ENCODE measurements at regions not wholly inside any gene's neighbourhood (a gene's known extent, or its start where the extent isn't known, plus 50 kb on each side); places are given as distances from the start of the nearest gene placed in this dataset.

- ChIA-PET RAD21 (ENCODE audit: low non-redundant PET in 1 of 2, low total read pairs in 2 of 2, uncharacterized antibody in 2 of 2, unreplicated experiment in 2 of 2) (no interaction called here), CTCF (no interaction called here), POLR2A (no interaction called here)
- BruUV-seq (replicated peaks) = no TSS peak
- ATAC-seq = no peak
- H3K27ac ChIP-seq (ENCODE audit: low read depth, low read length) = no peak overlapping the region
- H3K79me2 ChIP-seq (ENCODE audit: insufficient read depth, low read length) = no peaks in the 10 kb centered on the region
- peaks cover 8% of the 10 kb centered on the region; the same call in 1 of the 2 replicates for H3K27me3 ChIP-seq (ENCODE audit: insufficient read depth, low read length)
- H4K20me1 ChIP-seq (ENCODE audit: insufficient read depth) = no peaks in the 10 kb centered on the region
- no peak overlapping the region for H3K4me2 ChIP-seq (ENCODE audit: low read length)
- H3K9me2 ChIP-seq (ENCODE audit: insufficient read depth) = no peaks in the 10 kb centered on the region
- no peaks in the 10 kb centered on the region for H3K36me3 ChIP-seq (ENCODE audit: control insufficient read depth in 1 of 2, insufficient read depth in 2 of 2, low read length in 2 of 2)
- no peaks in the 10 kb centered on the region for H3K9me3 ChIP-seq (ENCODE audit: control insufficient read depth in 1 of 2, insufficient read depth in 1 of 2, low read depth in 1 of 2, low read length in 2 of 2)
- intact Hi-C loops (cut with micrococcal nuclease) = no loop called here
- no peak overlapping the region for H2AFZ ChIP-seq (ENCODE audit: low read depth, low read length, poor library complexity, severe bottlenecking)
- no peak overlapping the region for H3K9ac ChIP-seq (ENCODE audit: low read length)
- H3K4me3 ChIP-seq (replicated peaks in 1 of 2; ENCODE audit: low read depth in 1 of 2, low read length in 2 of 2) = no peak overlapping the region
- no peak for TF ChIP-seq ZBTB33 (IDR thresholded peaks at IDR 0.05; ENCODE audit: extremely low read depth, insufficient replicate concordance, low read length)
- TF ChIP-seq SRF (IDR thresholded peaks at IDR 0.05; ENCODE audit: low read depth) = no peak
- no peak for TF ChIP-seq RAD21 (IDR thresholded peaks at IDR 0.05; ENCODE audit: low read depth)
- TF ChIP-seq CBX3 (IDR thresholded peaks at IDR 0.05; ENCODE audit: low read depth) = no peak
- no peak for TF ChIP-seq EGR1 (IDR thresholded peaks at IDR 0.05; ENCODE audit: low read depth)
- TF ChIP-seq, protein P1, sequence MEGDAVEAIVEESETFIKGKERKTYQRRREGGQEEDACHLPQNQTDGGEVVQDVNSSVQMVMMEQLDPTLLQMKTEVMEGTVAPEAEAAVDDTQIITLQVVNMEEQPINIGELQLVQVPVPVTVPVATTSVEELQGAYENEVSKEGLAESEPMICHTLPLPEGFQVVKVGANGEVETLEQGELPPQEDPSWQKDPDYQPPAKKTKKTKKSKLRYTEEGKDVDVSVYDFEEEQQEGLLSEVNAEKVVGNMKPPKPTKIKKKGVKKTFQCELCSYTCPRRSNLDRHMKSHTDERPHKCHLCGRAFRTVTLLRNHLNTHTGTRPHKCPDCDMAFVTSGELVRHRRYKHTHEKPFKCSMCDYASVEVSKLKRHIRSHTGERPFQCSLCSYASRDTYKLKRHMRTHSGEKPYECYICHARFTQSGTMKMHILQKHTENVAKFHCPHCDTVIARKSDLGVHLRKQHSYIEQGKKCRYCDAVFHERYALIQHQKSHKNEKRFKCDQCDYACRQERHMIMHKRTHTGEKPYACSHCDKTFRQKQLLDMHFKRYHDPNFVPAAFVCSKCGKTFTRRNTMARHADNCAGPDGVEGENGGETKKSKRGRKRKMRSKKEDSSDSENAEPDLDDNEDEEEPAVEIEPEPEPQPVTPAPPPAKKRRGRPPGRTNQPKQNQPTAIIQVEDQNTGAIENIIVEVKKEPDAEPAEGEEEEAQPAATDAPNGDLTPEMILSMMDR (IDR thresholded peaks at IDR 0.05 in 2 of 3, conservative IDR thresholded peaks at IDR 0.05 in 1 of 3; ENCODE audit: borderline replicate concordance in 1 of 3, insufficient read depth in 1 of 3, low read depth in 2 of 3, low read length in 2 of 3) = no peak
- no peak for TF ChIP-seq POLR2A (IDR thresholded peaks at IDR 0.05; ENCODE audit: borderline replicate concordance, extremely low read depth, insufficient read depth, insufficient read length)
- no peak for TF ChIP-seq MAX (IDR thresholded peaks at IDR 0.05)
- no peak for TF ChIP-seq SP1 (IDR thresholded peaks at IDR 0.05; ENCODE audit: low read depth)
- TF ChIP-seq EZH2 (IDR thresholded peaks at IDR 0.05) = no peak
- TF ChIP-seq, protein P2, sequence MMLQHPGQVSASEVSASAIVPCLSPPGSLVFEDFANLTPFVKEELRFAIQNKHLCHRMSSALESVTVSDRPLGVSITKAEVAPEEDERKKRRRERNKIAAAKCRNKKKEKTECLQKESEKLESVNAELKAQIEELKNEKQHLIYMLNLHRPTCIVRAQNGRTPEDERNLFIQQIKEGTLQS (IDR thresholded peaks at IDR 0.05) = no peak
- TF ChIP-seq POLR2AphosphoS5 (IDR thresholded peaks at IDR 0.05; ENCODE audit: low read depth, low read length) = no peak
- no peak for TF ChIP-seq ZFX (IDR thresholded peaks at IDR 0.05)
- no peak for TF ChIP-seq YY1 (IDR thresholded peaks at IDR 0.05; ENCODE audit: extremely low read depth, insufficient replicate concordance, low read depth, low read length)
- TF ChIP-seq SIN3A (IDR thresholded peaks at IDR 0.05; ENCODE audit: low read depth) = no peak
- no peak for TF ChIP-seq JUND (IDR thresholded peaks at IDR 0.05)
- no peak for TF ChIP-seq EZH2phosphoT487 (IDR thresholded peaks at IDR 0.05; ENCODE audit: borderline replicate concordance)
- no peak for TF ChIP-seq ZNF274 (IDR thresholded peaks at IDR 0.05; ENCODE audit: low read depth, low read length)
- TF ChIP-seq, protein P3, sequence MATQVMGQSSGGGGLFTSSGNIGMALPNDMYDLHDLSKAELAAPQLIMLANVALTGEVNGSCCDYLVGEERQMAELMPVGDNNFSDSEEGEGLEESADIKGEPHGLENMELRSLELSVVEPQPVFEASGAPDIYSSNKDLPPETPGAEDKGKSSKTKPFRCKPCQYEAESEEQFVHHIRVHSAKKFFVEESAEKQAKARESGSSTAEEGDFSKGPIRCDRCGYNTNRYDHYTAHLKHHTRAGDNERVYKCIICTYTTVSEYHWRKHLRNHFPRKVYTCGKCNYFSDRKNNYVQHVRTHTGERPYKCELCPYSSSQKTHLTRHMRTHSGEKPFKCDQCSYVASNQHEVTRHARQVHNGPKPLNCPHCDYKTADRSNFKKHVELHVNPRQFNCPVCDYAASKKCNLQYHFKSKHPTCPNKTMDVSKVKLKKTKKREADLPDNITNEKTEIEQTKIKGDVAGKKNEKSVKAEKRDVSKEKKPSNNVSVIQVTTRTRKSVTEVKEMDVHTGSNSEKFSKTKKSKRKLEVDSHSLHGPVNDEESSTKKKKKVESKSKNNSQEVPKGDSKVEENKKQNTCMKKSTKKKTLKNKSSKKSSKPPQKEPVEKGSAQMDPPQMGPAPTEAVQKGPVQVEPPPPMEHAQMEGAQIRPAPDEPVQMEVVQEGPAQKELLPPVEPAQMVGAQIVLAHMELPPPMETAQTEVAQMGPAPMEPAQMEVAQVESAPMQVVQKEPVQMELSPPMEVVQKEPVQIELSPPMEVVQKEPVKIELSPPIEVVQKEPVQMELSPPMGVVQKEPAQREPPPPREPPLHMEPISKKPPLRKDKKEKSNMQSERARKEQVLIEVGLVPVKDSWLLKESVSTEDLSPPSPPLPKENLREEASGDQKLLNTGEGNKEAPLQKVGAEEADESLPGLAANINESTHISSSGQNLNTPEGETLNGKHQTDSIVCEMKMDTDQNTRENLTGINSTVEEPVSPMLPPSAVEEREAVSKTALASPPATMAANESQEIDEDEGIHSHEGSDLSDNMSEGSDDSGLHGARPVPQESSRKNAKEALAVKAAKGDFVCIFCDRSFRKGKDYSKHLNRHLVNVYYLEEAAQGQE (IDR thresholded peaks at IDR 0.05; ENCODE audit: low read depth) = no peak
- TF ChIP-seq TCF7L2 (IDR thresholded peaks at IDR 0.05; ENCODE audit: borderline replicate concordance, extremely low read depth, insufficient read depth, insufficient read length) = no peak
- H3K4me1 ChIP-seq (ENCODE audit: control insufficient read depth in 1 of 2, insufficient read depth in 2 of 2, low read length in 2 of 2) = no peaks in the 10 kb centered on the region
- DNase-seq (ENCODE audit: low read depth, low spot score) = no peak
These were observed 383.9 kb upstream of the MMS22L start for GRCh38 chr6:97666889-97667288.

Data from HCT116 (cell line).